ENCODE measurements at regions not wholly inside any gene's neighbourhood (a gene's known extent, or its start where the extent isn't known, plus 50 kb on each side); places are given as distances from the start of the nearest gene placed in this dataset.

DNA sequence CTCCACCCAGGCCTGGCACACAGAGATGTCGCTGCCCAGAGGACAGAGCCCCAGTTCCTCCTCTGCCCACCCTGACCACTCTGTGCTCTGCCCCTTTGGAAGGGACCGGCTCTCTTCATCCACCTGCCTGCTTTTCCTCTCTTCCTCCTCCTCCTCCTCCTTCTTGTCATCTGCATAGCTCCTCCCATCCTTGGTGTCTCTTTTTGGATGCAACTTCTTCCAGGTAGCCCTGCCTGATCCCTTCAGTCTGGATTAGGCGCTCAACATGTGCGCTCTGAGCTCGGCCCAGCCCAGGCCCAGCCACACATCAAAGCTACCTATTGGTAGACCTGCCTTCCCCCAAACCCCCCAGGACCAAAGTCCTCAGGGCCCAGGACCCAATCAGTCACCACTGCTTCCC lies 52.6 kb upstream of the RXRA start:
- TF ChIP-seq, protein P1, sequence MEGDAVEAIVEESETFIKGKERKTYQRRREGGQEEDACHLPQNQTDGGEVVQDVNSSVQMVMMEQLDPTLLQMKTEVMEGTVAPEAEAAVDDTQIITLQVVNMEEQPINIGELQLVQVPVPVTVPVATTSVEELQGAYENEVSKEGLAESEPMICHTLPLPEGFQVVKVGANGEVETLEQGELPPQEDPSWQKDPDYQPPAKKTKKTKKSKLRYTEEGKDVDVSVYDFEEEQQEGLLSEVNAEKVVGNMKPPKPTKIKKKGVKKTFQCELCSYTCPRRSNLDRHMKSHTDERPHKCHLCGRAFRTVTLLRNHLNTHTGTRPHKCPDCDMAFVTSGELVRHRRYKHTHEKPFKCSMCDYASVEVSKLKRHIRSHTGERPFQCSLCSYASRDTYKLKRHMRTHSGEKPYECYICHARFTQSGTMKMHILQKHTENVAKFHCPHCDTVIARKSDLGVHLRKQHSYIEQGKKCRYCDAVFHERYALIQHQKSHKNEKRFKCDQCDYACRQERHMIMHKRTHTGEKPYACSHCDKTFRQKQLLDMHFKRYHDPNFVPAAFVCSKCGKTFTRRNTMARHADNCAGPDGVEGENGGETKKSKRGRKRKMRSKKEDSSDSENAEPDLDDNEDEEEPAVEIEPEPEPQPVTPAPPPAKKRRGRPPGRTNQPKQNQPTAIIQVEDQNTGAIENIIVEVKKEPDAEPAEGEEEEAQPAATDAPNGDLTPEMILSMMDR (IDR thresholded peaks at IDR 0.05), result no peak
- TF ChIP-seq POLR2A (IDR thresholded peaks at IDR 0.05; ENCODE audit: low read depth), result no peak
